SU-DHL-6 (cell line): ENCODE measurements at regions not wholly inside any gene's neighbourhood (a gene's known extent, or its start where the extent isn't known, plus 50 kb on each side); places are given as distances from the start of the nearest gene placed in this dataset.

Source experiments
- CTCF ChIP-seq: fragments of 200-600 bp; sonication (generic); IDR thresholded peaks from one replicate; pipeline ENCODE4 v1.5.1; 2017; ENCODE audit warnings: antibody characterized with exemption, mild to moderate bottlenecking, low read length, moderate library complexity; ENCODE audit not compliant: insufficient read depth, poor library complexity, severe bottlenecking
- EZH2phosphoT487 ChIP-seq: fragments of 200-600 bp; sonication (generic), shearing (Covaris generic); conservative IDR thresholded peaks from 2 replicates; pipeline ENCODE4 v1.6.1; 2018; ENCODE audit warnings: mild to moderate bottlenecking, antibody characterized with exemption, low read length, moderate library complexity, mixed read lengths

- TF ChIP-seq CTCF (no peak), EZH2phosphoT487 (no peak)
These were observed 176.5 kb downstream of the SOX2 start for GRCh38 chr3:181888234-181888633.
